Lower leg skin (tissue), 3 donors: ENCODE measurements at regions not wholly inside any gene's neighbourhood (a gene's known extent, or its start where the extent isn't known, plus 50 kb on each side); places are given as distances from the start of the nearest gene placed in this dataset.

ENCODE experiments used
- CTCF ChIP-seq, 3 donors: fragments of 450-650 bp; IDR thresholded peaks; one replicate each; pipeline ENCODE4 v1.5.1; 2016; ENCODE audit warnings: antibody characterized with exemption in 3 of 3, mild to moderate bottlenecking in 3 of 3, moderate library complexity in 2 of 3
- POLR2A ChIP-seq, 2 donors: fragments of 450-650 bp; IDR thresholded peaks; one replicate each; pipeline ENCODE4 v1.6.1; 2016 to 2017; ENCODE audit warnings: antibody characterized with exemption in 2 of 2, mild to moderate bottlenecking in 1 of 2, moderate library complexity in 1 of 2

DNA sequence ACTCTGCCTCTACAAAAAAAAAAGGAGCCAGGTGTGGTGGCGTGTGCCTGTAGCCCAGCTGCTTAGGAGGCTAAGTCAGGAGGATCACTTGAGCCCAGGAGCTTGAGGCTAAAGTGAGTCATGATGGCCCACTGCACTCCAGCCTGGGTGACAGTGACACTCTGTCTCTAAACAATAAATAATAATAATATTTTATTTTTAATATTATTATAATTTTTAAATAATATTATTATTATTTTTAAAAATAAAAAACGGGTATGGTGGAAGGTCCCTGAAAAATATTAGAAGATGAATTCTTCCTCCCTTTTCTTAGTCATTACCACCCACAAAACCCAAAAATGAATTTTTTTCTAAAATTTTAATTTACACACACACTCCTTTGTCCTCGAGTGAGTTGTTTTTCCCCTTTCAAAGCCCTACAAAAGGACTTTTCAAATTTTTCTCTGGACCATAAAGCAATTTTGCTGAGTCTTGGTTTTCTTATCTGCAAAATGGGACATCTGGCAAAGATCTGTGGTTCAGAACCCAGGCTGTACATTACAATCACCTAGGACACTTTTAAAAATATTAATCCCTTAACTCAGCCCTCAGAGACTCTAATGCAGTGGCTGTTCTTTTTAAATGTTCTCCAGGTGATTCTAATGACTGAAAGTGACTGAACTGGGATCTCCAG is 174.0 kb upstream of the NEBL start:
- TF ChIP-seq CTCF (IDR thresholded peaks at IDR 0.05) (no peak), POLR2A (IDR thresholded peaks at IDR 0.05) (no peak)
